ENCODE measurements at regions not wholly inside any gene's neighbourhood (a gene's known extent, or its start where the extent isn't known, plus 50 kb on each side); places are given as distances from the start of the nearest gene placed in this dataset.
"Not testable (repeated sequence)": the region's sequence is repeated elsewhere in the genome, so short reads cannot be mapped to it uniquely, and the experiment has no call there.

- DNase-seq, result no peak
Observed at GRCh38 chr4:14902342-14902741, 99.9 kb upstream of the CPEB2 start.

- DNase-seq, result no peak
Observed at GRCh38 chr4:14903321-14903720, 99.0 kb upstream of the CPEB2 start.

- DNase-seq, result no peak
Observed at GRCh38 chr4:14906805-14907204, 95.5 kb upstream of the CPEB2 start.

- DNase-seq, result no peak
Observed at GRCh38 chr4:14908635-14909034, 93.6 kb upstream of the CPEB2 start.

- no peak for DNase-seq
Observed at GRCh38 chr4:14910411-14910810, 91.9 kb upstream of the CPEB2 start.

GRCh38 chr4:14912426-14912825 lies 89.9 kb upstream of the CPEB2 start:
- DNase-seq, result no peak

GRCh38 chr4:14915018-14915417 lies 87.3 kb upstream of the CPEB2 start:
- DNase-seq, result no peak

GRCh38 chr4:14916554-14917297 lies 85.6 kb upstream of the CPEB2 start:
- DNase-seq, result no peak

- DNase-seq, result no peak
Observed at GRCh38 chr4:14917298-14917633, 85.0 kb upstream of the CPEB2 start.

- DNase-seq, result no peak
Observed at GRCh38 chr4:14918336-14918735, 83.9 kb upstream of the CPEB2 start.

GRCh38 chr4:14919785-14920184 lies 82.5 kb upstream of the CPEB2 start:
- DNase-seq, result no peak

- no peak for DNase-seq
Observed at GRCh38 chr4:14920237-14920636, 82.0 kb upstream of the CPEB2 start.

GRCh38 chr4:14920759-14921320 lies 81.4 kb upstream of the CPEB2 start:
- no peak for DNase-seq

GRCh38 chr4:14921781-14922180 lies 80.5 kb upstream of the CPEB2 start:
- DNase-seq, result not testable (repeated sequence)

- no peak for DNase-seq
Observed at GRCh38 chr4:14924076-14924811, 78.0 kb upstream of the CPEB2 start.

- DNase-seq, result no peak
Observed at GRCh38 chr4:14924812-14925344, 77.4 kb upstream of the CPEB2 start.

GRCh38 chr4:14925471-14925870 lies 76.8 kb upstream of the CPEB2 start:
- no peak for DNase-seq

GRCh38 chr4:14926368-14926767 lies 75.9 kb upstream of the CPEB2 start:
- DNase-seq, result no peak

- DNase-seq, result no peak
Observed at GRCh38 chr4:14928035-14928434, 74.2 kb upstream of the CPEB2 start.

GRCh38 chr4:14929669-14930068 lies 72.6 kb upstream of the CPEB2 start:
- DNase-seq, result no peak

- DNase-seq, result no peak
Observed at GRCh38 chr4:14934704-14935390, 67.4 kb upstream of the CPEB2 start.

GRCh38 chr4:14943749-14944148 lies 58.5 kb upstream of the CPEB2 start:
- no peak for DNase-seq

GRCh38 chr4:14952352-14952751 lies 49.9 kb upstream of the CPEB2 start:
- DNase-seq, result no peak
